Erythroblast (primary cell): ENCODE measurements at regions not wholly inside any gene's neighbourhood (a gene's known extent, or its start where the extent isn't known, plus 50 kb on each side); places are given as distances from the start of the nearest gene placed in this dataset.
A peak's percentile ranks its signal among the peaks of the same experiment; 100 is the strongest.

Experiments used
- DNase-seq, 2 experiments: peaks; one replicate each; lab custom pipeline; 2025; lab: John Stamatoyannopoulos, UW
- GATA1 ChIP-seq: IDR thresholded peaks from 2 replicates; pipeline ENCODE4 v1.6.1; 2011; ENCODE audit warnings: low read depth, mild to moderate bottlenecking, control low read depth, low read length, moderate library complexity
- POLR2A ChIP-seq: IDR thresholded peaks from 2 replicates; pipeline ENCODE4 v1.6.1; 2011; ENCODE audit warnings: mild to moderate bottlenecking, low read length

GRCh38 chr6:139523986-139524385 is 149.5 kb upstream of the CITED2 start:
- DNase-seq: no peak
- TF ChIP-seq POLR2A (no peak), GATA1 (no peak)

GRCh38 chr6:139522511-139523220 is 148.2 kb upstream of the CITED2 start:
- DNase-seq: no peak
- TF ChIP-seq POLR2A: no peak
- no peak for TF ChIP-seq GATA1

GRCh38 chr6:139521338-139521737 is 146.9 kb upstream of the CITED2 start:
- DNase-seq: no peak
- TF ChIP-seq POLR2A: no peak
- no peak for TF ChIP-seq GATA1

GRCh38 chr6:139520321-139520768 is 145.9 kb upstream of the CITED2 start:
- peak; percentile 61 for DNase-seq
- TF ChIP-seq POLR2A: no peak
- TF ChIP-seq GATA1: no peak

GRCh38 chr6:139519571-139520031 is 145.2 kb upstream of the CITED2 start:
- peak in 1 of 2 experiments; percentile 53 for DNase-seq
- no peak for TF ChIP-seq GATA1
- no peak for TF ChIP-seq POLR2A

GRCh38 chr6:139519097-139519496 is 144.6 kb upstream of the CITED2 start:
- TF ChIP-seq GATA1 (no peak), POLR2A (no peak)
- no peak for DNase-seq

- TF ChIP-seq GATA1 (peak; percentile 80), POLR2A (no peak)
- peak; percentile 87 to 95 for DNase-seq
These were observed 144.2 kb upstream of the CITED2 start for GRCh38 chr6:139518556-139519091.

- DNase-seq: peak; percentile 88 to 91
These were observed 143.6 kb upstream of the CITED2 start for GRCh38 chr6:139517998-139518555.

GRCh38 chr6:139515511-139515910 is 141.1 kb upstream of the CITED2 start:
- no peak for DNase-seq
- TF ChIP-seq GATA1: no peak
- TF ChIP-seq POLR2A: no peak

- TF ChIP-seq GATA1: no peak
- no peak for TF ChIP-seq POLR2A
- peak in 1 of 2 experiments; percentile 35 for DNase-seq
These were observed 140.4 kb upstream of the CITED2 start for GRCh38 chr6:139514819-139515218.

GRCh38 chr6:139510040-139510790 is 135.8 kb upstream of the CITED2 start:
- no peak for TF ChIP-seq POLR2A
- TF ChIP-seq GATA1: no peak
- DNase-seq: peak in 1 of 2 experiments; percentile 42

- no peak for TF ChIP-seq POLR2A
- no peak for TF ChIP-seq GATA1
- no peak for DNase-seq
These were observed 134.7 kb upstream of the CITED2 start for GRCh38 chr6:139509167-139509566.

- no peak for TF ChIP-seq POLR2A
- no peak for TF ChIP-seq GATA1
- DNase-seq: no peak
These were observed 134.1 kb upstream of the CITED2 start for GRCh38 chr6:139508576-139508975.

- peak; percentile 25 to 29 for DNase-seq
These were observed 133.6 kb upstream of the CITED2 start for GRCh38 chr6:139508023-139508422.

More at GRCh38 chr6:139508023-139508422, 133.6 kb upstream of the CITED2 start:
- TF ChIP-seq POLR2A (no peak), GATA1 (no peak)
